Hepatocyte (in vitro differentiated cells): ENCODE measurements at regions not wholly inside any gene's neighbourhood (a gene's known extent, or its start where the extent isn't known, plus 50 kb on each side); places are given as distances from the start of the nearest gene placed in this dataset.

ENCODE experiments used
- DNase-seq: peaks from one replicate; pipeline ENCODE4 v3.0.0-alpha.2; 2016; ENCODE audit warnings: low spot score
- H2AFZ ChIP-seq: fragments of 200-600 bp; sonication (generic); 2 replicates; pipeline ENCODE4 v1.6.0; 2016; ENCODE audit warnings: antibody characterized with exemption, mild to moderate bottlenecking
- H3K27ac ChIP-seq: fragments of 200-600 bp; sonication (generic); 2 replicates; pipeline ENCODE4 v1.5.1; 2016; ENCODE audit warnings: mild to moderate bottlenecking
- H3K27me3 ChIP-seq: fragments of 200-600 bp; sonication (generic); 2 replicates; pipeline ENCODE4 v1.6.1; 2016
- H3K36me3 ChIP-seq: fragments of 200-600 bp; sonication (generic); replicated peaks from 2 replicates; pipeline ENCODE4 v1.5.1; 2016; ENCODE audit warnings: low read depth; ENCODE audit not compliant: insufficient read depth
- H3K4me1 ChIP-seq: fragments of 200-600 bp; sonication (generic); 2 replicates; pipeline ENCODE4 v1.5.1; 2016; ENCODE audit warnings: mild to moderate bottlenecking, moderate library complexity; ENCODE audit not compliant: insufficient read depth
- H3K4me2 ChIP-seq: fragments of 200-600 bp; sonication (generic); 2 replicates; pipeline ENCODE4 v1.6.0; 2016
- H3K4me3 ChIP-seq: fragments of 200-600 bp; sonication (generic); 2 replicates; pipeline ENCODE4 v1.5.1; 2016; ENCODE audit warnings: mild to moderate bottlenecking
- H3K79me2 ChIP-seq: fragments of 200-600 bp; sonication (generic); 2 replicates; pipeline ENCODE4 v1.6.0; 2017; ENCODE audit warnings: mild to moderate bottlenecking
- H3K9me2 ChIP-seq: fragments of 200-600 bp; sonication (generic); replicated peaks from 2 replicates; pipeline ENCODE4 v1.6.0; 2017; ENCODE audit warnings: mild to moderate bottlenecking; ENCODE audit not compliant: insufficient read depth
- H3K9me3 ChIP-seq: fragments of 200-600 bp; sonication (generic); 2 replicates; pipeline ENCODE4 v1.5.1; 2016; ENCODE audit warnings: low read depth, mild to moderate bottlenecking
- H4K20me1 ChIP-seq: fragments of 200-600 bp; sonication (generic); 2 replicates; pipeline ENCODE4 v1.6.0; 2016; ENCODE audit warnings: mild to moderate bottlenecking; ENCODE audit not compliant: insufficient read depth, poor library complexity, severe bottlenecking
- EZH2 ChIP-seq: fragments of 200-600 bp; sonication (generic); IDR thresholded peaks from 2 replicates; pipeline ENCODE4 v1.6.1; 2016; ENCODE audit warnings: antibody characterized with exemption, mild to moderate bottlenecking, borderline replicate concordance
- EZH2phosphoT487 ChIP-seq: fragments of 200-600 bp; sonication (generic); IDR thresholded peaks from one replicate; pipeline ENCODE4 v1.6.1; 2018; ENCODE audit warnings: antibody characterized with exemption, mild to moderate bottlenecking, low read depth, moderate library complexity; ENCODE audit not compliant: unreplicated experiment, severe bottlenecking
- WGBS: methylation state at CpG from one replicate; pipeline ENCODE4 v1.1.6; 2016; ENCODE audit warnings: low lambda C conversion rate; ENCODE audit errors: missing lambda C conversion rate; 5-methylcytosine and 5-hydroxymethylcytosine counted together
- TF ChIP-seq, protein P1 (sequence below): fragments of 200-600 bp; sonication (generic); IDR thresholded peaks from 2 replicates; pipeline ENCODE4 v1.5.1; 2016; ENCODE audit warnings: antibody characterized with exemption, mild to moderate bottlenecking; ENCODE audit not compliant: poor library complexity

DNA sequence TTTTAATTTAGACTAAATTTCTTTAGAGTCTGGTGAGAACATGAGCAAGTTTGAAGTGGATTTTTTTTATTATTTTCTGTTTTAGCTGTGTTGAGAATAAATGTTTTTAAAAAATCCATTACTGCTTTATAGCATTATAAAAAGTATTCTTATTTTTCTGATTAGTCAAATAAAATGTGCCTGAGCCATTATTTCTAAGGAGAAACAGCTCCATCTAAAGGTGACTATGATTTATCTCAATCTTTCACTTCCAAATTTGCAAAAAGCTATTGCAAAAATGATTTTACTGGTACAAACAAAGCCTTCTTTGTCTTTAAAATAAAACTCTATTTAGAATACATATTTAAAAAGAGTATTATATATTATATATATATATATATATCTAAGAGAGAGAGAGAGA, 959.2 kb downstream of the FAM133A start:
- H3K9me2 ChIP-seq, result no peaks in the 10 kb centered on the region
- no peaks in the 10 kb centered on the region for H3K27me3 ChIP-seq
- no peaks in the 10 kb centered on the region for H3K79me2 ChIP-seq
- TF ChIP-seq EZH2, result no peak
- TF ChIP-seq, protein P1, sequence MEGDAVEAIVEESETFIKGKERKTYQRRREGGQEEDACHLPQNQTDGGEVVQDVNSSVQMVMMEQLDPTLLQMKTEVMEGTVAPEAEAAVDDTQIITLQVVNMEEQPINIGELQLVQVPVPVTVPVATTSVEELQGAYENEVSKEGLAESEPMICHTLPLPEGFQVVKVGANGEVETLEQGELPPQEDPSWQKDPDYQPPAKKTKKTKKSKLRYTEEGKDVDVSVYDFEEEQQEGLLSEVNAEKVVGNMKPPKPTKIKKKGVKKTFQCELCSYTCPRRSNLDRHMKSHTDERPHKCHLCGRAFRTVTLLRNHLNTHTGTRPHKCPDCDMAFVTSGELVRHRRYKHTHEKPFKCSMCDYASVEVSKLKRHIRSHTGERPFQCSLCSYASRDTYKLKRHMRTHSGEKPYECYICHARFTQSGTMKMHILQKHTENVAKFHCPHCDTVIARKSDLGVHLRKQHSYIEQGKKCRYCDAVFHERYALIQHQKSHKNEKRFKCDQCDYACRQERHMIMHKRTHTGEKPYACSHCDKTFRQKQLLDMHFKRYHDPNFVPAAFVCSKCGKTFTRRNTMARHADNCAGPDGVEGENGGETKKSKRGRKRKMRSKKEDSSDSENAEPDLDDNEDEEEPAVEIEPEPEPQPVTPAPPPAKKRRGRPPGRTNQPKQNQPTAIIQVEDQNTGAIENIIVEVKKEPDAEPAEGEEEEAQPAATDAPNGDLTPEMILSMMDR, result peak; percentile 51
- no peaks in the 10 kb centered on the region for H4K20me1 ChIP-seq
- H3K27ac ChIP-seq, result no peak overlapping the region
- no peak overlapping the region for H2AFZ ChIP-seq
- no peak for DNase-seq
- peaks cover 4% of the 10 kb centered on the region for H3K9me3 ChIP-seq
- no peak overlapping the region for H3K4me2 ChIP-seq
- H3K36me3 ChIP-seq, result no peaks in the 10 kb centered on the region
- H3K4me1 ChIP-seq, result no peaks in the 10 kb centered on the region
- no peak overlapping the region for H3K4me3 ChIP-seq

DNA sequence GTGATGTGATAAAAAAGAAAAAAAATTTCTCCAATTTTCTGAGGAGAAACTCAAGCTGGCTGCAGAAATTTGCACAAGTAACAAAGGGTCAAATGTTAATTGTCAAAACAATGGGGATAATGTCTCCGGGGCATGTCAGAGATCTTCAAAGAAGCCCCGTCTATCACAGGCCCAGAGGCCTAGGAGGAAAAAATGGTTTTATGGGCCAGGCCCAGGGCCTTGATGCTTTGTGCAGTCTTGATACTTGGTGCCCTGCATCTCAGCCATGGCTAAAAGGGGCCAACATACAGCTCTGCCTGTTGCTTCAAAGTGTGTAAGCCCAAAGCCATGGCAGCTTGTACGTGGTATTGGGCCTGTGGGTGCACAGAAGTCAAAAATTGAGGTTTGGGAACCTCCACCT, 961.0 kb downstream of the FAM133A start:
- Histone ChIP-seq H2AFZ (no peak overlapping the region), H3K27ac (no peak overlapping the region), H3K9me2 (no peaks in the 10 kb centered on the region), H3K4me3 (no peak overlapping the region), H3K27me3 (no peaks in the 10 kb centered on the region), H3K36me3 (no peaks in the 10 kb centered on the region), H3K9me3 (peaks cover 4% of the 10 kb centered on the region), H4K20me1 (no peaks in the 10 kb centered on the region), H3K4me2 (no peak overlapping the region), H3K4me1 (no peaks in the 10 kb centered on the region), H3K79me2 (no peaks in the 10 kb centered on the region)
- 93% methylated on average over 3 of the region's 3 CpGs for WGBS
- no peak for DNase-seq
- TF ChIP-seq, protein P1, result no peak
- TF ChIP-seq EZH2 (no peak), EZH2phosphoT487 (no peak)

DNA sequence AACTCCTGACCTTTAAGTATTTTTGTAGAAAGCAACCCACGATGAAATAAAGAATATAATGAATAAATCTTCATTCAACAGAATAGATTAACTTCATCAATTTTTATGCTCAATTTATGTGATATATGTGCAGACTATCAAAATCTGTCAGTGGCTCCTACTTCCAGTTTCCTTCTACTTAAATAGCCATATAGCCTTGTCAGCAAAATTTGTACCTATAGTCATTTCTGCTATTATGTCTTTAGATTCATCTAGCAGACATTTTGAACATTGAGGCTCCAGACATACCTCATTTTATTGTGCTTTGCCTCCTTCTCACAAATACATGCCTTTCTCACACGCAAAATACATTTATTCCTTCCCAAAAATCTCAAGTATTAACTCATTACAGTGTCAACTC, 971.7 kb downstream of the FAM133A start:
- no peak for TF ChIP-seq EZH2
- DNase-seq, result no peak
- 89% methylated on average over 2 of the region's 2 CpGs for WGBS

DNA sequence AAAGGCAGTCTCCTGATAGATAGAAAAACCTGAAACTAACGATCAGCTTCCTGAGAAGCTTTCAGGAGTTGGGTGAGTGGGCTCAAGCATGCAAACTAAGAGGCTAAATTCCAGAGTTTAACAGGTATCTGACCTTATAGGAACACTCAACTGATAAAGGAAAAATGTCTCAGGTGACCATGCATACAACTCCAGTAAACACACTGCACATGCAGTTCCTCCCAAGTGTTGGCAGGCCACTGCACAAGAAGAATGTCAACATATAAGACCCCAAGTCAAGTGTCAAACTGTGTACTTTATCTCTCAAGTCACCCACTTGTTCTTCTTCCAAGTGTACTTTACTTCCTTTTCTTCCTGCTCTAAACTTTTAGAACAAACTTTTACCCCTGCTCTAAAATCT, 981.2 kb downstream of the FAM133A start:
- no peak for DNase-seq
- peak overlapping the region; percentile 21 for H2AFZ ChIP-seq
- TF ChIP-seq, protein P1, result no peak
- TF ChIP-seq EZH2phosphoT487 (no peak), EZH2 (no peak)
- H3K27ac ChIP-seq, result peak overlapping the region; percentile 25
- H3K4me1 ChIP-seq, result no peaks in the 10 kb centered on the region
- no peaks in the 10 kb centered on the region for H3K9me2 ChIP-seq
- H3K4me3 ChIP-seq, result no peak overlapping the region
- no peaks in the 10 kb centered on the region for H3K27me3 ChIP-seq
- no peak overlapping the region for H3K4me2 ChIP-seq
- H3K9me3 ChIP-seq, result no peaks in the 10 kb centered on the region
- no peaks in the 10 kb centered on the region for H3K36me3 ChIP-seq
- H4K20me1 ChIP-seq, result no peaks in the 10 kb centered on the region
- 59% methylated on average over 1 of the region's 1 CpG for WGBS
- H3K79me2 ChIP-seq, result no peaks in the 10 kb centered on the region

More for the DNA sequence above, 971.7 kb downstream of the FAM133A start:
- no peaks in the 10 kb centered on the region for H4K20me1 ChIP-seq
- H3K36me3 ChIP-seq, result no peaks in the 10 kb centered on the region
- no peak overlapping the region for H3K4me3 ChIP-seq
- no peaks in the 10 kb centered on the region for H3K4me1 ChIP-seq
- no peaks in the 10 kb centered on the region for H3K79me2 ChIP-seq
- H3K9me2 ChIP-seq, result no peaks in the 10 kb centered on the region
- H3K4me2 ChIP-seq, result no peak overlapping the region
- no peak overlapping the region for H3K27ac ChIP-seq
- H2AFZ ChIP-seq, result no peak overlapping the region
- H3K27me3 ChIP-seq, result no peaks in the 10 kb centered on the region
- no peaks in the 10 kb centered on the region for H3K9me3 ChIP-seq
